NCI-H2107 treated with DMSO at 0.1 percent for 48 hours (cell line): ENCODE measurements at regions not wholly inside any gene's neighbourhood (a gene's known extent, or its start where the extent isn't known, plus 50 kb on each side); places are given as distances from the start of the nearest gene placed in this dataset.

ENCODE experiments used
- DNase-seq: peaks from one replicate; lab custom pipeline; 2025; ENCODE audit not compliant: unreplicated experiment; lab: John Stamatoyannopoulos, UW

GRCh38 chr15:66848116-66848515 lies 146.1 kb downstream of the SMAD6 start:
- DNase-seq: no peak

- DNase-seq: no peak
These were observed 146.8 kb downstream of the SMAD6 start for GRCh38 chr15:66848686-66849392.

GRCh38 chr15:66849393-66849745 lies 147.3 kb downstream of the SMAD6 start:
- no peak for DNase-seq

GRCh38 chr15:66849746-66850077 lies 147.7 kb downstream of the SMAD6 start:
- DNase-seq: no peak

- DNase-seq: no peak
These were observed 148.3 kb downstream of the SMAD6 start for GRCh38 chr15:66850078-66850991.

GRCh38 chr15:66850996-66851310 lies 148.9 kb downstream of the SMAD6 start:
- peak; percentile 25 for DNase-seq

GRCh38 chr15:66851311-66852063 lies 149.5 kb downstream of the SMAD6 start:
- DNase-seq: no peak

- DNase-seq: no peak
These were observed 150.2 kb downstream of the SMAD6 start for GRCh38 chr15:66852064-66852905.

- no peak for DNase-seq
These were observed 152.3 kb downstream of the SMAD6 start for GRCh38 chr15:66854012-66854965.

- DNase-seq: no peak
These were observed 153.0 kb downstream of the SMAD6 start for GRCh38 chr15:66855041-66855440.

GRCh38 chr15:66857694-66858093 lies 155.7 kb downstream of the SMAD6 start:
- no peak for DNase-seq

- no peak for DNase-seq
These were observed 156.6 kb downstream of the SMAD6 start for GRCh38 chr15:66858423-66859207.

GRCh38 chr15:66859688-66860253 lies 157.7 kb downstream of the SMAD6 start:
- no peak for DNase-seq

- no peak for DNase-seq
These were observed 158.8 kb downstream of the SMAD6 start for GRCh38 chr15:66860844-66861243.

- no peak for DNase-seq
These were observed 160.3 kb downstream of the SMAD6 start for GRCh38 chr15:66862111-66862939.

GRCh38 chr15:66862940-66863335 lies 160.9 kb downstream of the SMAD6 start:
- peak; percentile 23 for DNase-seq

- no peak for DNase-seq
These were observed 161.5 kb downstream of the SMAD6 start for GRCh38 chr15:66863390-66864085.
